Fibroblast of skin of left biceps (primary cell): ENCODE measurements at regions not wholly inside any gene's neighbourhood (a gene's known extent, or its start where the extent isn't known, plus 50 kb on each side); places are given as distances from the start of the nearest gene placed in this dataset.
"Not testable (repeated sequence)": the region's sequence is repeated elsewhere in the genome, so short reads cannot be mapped to it uniquely, and the experiment has no call there.

ENCODE experiments used
- DNase-seq, 2 experiments: peaks; one replicate each; pipeline ENCODE4 v3.0.0-alpha.2; 2013; ENCODE audit warnings: low read depth in 2 of 2

DNA sequence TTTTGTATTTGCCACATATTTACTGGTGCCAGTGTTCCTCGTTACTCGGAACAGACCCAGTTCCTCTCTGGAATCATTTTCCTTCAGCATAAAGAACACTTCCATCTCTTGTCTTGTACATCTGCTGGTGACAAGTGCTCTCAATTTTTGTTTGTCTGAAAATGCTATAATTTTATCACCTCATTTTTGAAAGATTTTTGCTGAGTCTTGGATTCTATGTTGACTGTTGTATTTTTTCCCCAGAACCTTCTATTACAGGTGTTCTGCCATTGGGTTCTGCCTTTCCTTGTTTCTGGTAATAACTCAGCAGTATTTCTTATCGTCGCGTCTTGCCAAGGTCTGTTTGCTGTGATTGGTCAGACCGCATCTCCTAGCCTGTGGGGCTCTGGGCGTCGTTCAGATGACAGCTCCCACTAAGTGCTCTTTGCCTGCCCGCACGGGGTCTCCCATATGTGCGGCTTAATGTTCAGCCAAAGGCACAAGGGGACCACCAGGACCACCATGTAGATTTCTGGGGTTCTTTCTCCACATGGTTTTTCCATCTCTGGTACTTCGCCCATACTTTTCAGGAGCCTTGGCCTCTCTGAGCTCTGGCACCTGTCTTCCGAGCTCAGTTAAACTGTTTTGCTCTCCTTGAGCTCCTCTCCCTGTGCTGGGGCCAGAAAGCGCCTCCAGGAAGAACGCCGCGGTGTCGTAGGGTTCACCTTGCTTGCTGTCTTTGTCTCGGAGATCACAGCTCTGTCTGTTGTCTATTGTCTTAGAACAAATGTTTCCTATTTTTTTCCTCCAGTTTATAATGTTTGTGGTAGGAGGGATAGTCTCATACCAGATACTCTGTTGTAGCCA lies 80.0 kb downstream of the METRNL start:
- DNase-seq: no peak

DNA sequence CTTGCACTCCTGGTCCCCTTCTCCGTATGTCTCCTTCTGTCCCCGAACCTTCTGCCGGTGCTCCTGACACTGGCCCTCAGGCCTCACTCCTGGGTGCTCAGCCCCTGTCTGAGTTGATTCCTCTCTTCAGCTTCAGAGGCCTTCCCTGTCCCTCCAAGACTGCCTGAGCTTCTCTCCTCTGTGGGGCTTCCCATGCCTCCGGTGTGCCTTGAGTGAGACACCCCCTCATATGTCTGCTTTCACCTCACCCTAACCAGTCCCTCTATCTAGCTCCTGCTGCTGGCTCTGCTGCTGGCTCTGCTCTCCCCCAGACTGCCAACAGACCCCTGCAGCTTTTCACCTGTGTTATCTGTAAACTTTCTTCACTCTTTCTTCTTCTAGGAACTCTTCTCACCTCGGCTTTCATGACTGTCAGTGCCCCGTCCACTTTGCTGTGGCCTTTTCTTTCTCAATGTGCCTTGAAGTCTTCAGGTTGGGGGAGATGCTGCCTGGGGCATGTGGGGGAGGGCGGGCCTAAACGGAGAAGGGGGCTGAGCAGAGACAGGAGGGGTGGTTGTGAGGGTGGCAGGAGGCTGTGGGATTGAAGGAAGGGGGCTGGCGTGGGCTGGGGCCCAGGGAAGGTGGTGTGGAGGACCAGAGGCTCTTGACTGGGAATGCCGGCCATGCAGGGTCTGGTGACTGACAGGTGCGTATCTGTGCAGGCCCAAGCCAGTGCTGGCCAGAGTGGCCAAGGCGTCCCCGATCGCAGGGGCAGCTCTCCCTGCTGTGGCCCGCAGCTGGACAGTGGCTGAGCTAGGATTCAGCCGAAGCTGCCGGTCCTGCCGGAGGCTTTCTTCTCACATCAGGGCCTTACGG lies 81.3 kb downstream of the METRNL start:
- DNase-seq: no peak

DNA sequence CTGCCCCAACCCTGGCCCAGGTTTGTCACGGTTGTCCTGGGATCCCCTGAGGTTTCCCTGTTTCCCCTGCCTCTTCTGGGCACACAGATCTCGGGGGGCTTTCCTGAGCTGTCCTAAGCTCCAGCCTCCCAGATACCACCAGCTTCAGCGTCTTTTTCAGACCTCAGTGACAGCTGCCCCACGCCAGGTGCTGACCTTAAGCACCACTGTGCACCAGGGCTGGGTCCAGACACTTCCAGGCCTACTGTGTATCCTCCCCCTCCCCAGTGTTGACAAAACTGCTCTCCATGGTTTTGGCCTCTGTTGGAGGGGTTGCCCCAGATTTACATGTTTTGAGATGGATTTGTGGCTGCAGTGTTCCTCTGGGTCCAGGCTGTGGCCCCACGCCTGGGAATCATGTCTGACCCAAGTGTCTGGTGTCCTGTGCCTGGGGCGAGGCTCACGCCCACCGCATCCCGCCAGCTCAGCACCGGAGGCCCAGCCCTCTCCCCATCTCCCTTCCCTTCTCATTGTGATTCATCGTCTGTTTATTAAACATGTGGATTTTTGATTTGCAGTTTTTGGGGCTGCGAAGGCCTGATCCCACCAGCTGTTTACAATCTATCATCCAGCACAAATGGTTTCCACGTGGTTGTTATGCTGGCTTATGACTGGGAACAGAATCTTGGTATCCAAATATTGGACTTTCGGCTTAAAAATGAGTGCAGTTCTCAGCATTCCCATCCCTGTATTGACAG lies 82.1 kb downstream of the METRNL start:
- peak; percentile 58 to 64 for DNase-seq

DNA sequence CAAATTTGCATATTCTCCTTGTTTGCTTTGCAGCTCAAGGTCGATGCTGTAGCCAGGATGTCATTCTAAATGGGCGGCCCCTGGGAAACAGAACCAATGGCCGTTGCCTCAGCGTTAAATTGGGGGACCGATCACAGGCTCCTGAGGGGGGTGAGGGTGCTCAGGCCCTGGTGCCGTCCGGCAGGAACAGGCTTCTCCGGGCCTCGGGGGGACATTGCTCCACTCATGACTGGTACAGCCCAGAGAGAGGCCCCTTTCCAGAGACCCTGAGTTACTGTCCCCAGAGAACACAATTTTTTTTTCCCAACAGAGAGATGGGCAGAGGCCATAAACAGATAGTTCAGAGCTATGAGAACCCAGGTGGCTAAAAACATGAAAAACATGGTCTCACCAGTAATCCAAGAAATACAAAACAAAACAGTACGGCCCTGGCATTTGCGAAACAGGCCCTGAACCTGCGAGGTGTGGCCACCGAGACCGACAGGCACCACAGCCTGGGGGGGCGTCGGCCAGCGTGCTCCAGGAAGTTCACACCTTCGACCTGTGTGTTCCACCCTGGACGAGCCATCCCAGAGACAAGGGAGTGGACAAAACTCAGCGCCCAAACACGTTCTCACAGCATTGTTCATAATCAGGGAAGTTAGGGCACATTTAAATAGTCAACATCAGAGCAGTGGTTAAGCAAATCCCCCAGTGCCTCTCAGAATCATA lies 82.8 kb downstream of the METRNL start:
- no peak for DNase-seq

DNA sequence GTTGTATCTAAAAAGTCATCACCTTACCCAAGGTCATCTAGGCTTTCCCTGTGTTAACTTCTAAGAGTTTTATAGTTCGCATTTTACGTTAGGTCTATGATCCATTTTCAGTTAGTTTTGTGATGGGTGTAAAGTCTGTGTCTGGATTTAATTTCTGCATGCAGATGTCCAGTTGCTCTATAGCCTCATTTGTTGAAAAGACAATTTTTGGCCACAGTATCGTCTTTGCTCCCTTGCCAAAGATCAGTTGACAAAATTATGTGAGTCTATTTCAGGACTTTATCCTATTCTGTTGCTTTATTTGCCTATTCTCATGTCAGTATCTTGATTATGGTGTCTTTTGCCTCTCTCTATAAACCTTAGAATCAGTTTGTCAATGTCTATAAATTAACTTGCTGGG lies 85.1 kb downstream of the METRNL start:
- no peak for DNase-seq

DNA sequence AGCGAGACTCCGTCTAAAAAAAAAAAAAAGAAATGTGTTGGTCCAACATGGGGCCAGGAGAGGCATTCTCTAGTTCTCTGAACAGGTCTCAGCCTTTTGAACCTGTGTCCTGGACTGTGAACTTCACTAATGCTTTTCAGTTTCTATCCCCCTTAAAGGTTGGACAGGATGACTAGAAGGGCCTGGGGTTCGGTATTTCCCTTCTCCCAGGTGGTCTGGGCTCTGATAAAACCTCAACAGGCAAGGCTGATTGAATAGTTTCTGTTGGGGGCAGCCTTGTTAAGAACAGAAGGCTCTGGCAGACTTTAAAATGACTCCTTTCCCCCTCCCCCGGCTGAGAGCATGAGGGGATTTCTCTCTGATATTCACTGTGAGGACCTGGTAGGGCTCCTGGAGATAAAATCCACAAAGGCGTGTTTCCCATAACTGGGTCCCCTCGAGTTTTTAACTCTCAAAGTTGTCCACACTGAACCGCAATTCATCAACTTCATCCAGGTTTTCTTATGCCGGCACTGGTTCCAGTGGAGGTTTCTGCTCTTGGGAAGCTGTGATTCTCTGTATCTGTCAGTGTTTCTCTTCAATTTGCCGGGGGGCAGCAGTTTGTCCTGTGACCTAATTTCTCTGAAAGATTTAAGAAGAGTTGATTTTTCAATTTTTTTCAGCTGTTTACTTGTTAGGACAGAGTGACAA lies 91.3 kb downstream of the METRNL start:
- no peak for DNase-seq

DNA sequence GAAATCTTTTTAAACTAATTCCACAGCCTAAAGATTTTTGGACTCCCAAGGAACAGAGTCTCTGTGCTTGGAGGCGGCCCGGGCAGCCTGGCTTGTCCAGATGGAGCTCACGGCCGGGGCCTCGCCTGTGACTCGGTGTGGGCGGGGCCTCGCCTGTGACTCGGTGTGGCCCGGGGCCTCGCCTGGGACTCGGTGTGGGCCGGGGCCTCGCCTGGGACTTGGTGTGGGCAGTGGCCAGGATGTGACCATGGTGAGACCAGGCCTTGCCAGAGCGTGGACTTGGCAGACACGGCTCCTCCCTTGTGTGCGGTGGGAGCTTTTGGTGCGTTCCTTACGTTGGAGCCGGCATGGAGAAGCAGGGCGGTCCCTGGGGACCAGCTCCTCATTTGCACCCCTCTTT lies 92.3 kb downstream of the METRNL start:
- DNase-seq: no peak

DNA sequence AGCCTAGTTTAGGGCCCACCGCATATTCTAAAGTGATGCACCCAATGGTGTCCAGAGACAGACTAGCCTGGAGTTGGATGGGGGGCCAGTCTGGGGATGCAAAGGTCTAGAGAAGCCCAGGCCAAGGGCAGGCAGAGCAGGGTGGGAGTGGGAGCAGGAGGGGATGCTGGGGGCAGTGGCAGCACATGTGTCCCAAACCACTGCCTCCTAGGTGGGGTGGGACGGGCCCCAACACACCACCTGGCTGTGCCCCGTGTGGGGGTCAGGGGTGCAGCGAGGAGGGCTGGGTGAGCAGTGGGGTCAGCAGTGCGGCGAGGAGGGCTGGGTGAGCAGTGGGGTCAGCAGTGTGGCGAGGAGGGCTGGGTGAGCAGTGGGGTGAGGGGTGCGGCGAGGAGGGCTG lies 92.7 kb downstream of the METRNL start:
- DNase-seq: not testable (repeated sequence)

DNA sequence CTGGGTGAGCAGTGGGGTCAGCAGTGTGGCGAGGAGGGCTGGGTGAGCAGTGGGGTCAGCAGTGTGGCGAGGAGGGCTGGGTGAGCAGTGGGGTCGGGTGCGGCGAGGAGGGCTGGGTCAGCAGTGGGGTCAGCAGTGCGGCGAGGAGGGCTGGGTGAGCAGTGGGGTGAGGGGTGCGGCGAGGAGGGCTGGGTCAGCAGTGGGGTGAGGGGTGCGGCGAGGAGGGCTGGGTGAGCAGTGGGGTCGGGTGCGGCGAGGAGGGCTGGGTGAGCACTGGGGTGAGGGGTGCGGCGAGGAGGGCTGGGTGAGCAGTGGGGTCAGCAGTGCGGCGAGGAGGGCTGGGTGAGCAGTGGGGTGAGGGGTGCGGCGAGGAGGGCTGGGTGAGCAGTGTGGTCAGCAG lies 93.2 kb downstream of the METRNL start:
- not testable (repeated sequence) for DNase-seq

DNA sequence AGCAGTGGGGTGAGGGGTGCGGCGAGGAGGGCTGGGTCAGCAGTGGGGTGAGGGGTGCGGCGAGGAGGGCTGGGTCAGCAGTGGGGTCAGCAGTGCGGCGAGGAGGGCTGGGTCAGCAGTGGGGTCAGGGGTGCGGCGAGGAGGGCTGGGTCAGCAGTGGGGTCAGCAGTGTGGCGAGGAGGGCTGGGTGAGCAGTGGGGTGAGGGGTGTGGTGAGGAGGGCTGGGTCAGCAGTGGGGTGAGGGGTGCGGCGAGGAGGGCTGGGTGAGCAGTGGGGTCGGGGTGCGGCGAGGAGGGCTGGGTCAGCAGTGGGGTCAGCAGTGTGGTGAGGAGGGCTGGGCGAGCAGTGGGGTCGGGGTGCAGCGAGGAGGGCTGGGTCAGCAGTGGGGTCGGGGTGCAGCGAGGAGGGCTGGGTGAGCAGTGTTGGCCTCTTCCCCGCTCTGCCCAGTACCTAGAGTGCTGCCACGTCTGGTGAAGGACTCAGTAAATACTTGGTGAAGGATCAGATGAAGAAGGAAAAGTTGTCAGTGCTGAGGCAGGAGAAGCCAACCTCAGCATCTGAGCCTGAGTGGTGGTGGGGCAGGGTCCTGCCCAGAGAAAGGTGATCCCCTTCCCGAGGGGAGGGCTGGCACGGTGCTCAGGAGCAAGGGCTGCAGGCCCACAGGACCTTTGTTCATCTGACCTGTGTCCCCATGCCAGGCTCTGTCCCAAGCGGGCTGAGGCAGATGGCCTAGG lies 93.9 kb downstream of the METRNL start:
- DNase-seq: not testable (repeated sequence)

DNA sequence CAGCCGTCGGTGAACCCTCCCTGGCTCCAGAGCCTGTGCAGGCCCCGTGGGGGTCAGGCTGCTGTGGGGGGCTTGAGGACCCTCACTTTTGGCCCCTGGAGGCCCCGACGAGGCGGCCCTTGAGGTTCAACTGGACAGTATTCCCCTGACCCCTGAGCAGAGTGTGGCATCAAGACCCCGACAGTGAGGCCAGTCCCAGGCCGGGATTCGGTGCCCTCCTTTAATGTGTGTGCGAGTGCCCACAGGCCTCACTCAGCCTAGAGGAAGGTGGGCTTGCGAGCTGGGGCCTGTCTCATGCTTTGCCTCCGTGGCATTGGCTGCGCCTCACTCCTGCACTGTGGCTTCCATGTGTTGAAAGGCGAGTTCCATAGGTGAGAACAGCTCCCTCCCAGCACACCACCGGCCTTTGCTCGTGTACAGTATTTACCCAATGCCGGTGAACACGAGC lies 94.5 kb downstream of the METRNL start:
- DNase-seq: no peak

DNA sequence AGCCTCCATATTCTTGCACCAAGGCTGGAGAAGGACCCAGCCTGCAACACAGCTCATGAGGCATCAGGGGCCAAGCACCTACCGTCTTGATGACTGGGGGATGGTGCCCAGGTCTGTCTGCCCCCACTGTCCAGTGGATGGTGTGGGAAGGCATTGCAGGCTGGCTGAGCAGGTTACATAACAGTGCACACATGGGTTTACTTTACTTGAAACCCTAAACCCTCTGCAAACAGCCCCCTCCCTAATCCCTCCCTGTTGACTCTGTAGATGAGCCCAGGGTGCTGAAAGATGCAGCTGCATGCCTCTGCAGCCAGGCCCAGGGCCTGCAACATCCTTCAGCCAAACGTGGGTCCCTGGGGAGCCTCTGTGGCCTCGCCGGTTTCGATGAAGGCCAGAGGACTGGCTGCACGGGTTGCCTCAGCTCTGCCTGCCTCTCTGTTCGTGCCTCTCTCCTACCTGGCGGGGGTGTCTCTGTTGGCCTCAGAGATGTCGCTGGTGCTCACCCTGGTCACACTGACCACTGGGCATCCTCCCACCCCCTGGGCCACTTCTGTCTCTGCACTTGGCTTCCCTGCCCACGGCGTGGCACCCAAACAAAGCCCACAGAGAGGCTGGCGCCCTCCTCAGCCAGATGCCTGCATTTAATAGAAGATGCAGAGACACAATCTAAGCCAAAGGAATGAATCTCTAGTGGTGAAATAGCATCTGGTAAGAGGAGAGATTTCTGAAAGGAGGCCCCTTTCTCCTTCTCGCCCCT lies 95.1 kb downstream of the METRNL start:
- DNase-seq: no peak

DNA sequence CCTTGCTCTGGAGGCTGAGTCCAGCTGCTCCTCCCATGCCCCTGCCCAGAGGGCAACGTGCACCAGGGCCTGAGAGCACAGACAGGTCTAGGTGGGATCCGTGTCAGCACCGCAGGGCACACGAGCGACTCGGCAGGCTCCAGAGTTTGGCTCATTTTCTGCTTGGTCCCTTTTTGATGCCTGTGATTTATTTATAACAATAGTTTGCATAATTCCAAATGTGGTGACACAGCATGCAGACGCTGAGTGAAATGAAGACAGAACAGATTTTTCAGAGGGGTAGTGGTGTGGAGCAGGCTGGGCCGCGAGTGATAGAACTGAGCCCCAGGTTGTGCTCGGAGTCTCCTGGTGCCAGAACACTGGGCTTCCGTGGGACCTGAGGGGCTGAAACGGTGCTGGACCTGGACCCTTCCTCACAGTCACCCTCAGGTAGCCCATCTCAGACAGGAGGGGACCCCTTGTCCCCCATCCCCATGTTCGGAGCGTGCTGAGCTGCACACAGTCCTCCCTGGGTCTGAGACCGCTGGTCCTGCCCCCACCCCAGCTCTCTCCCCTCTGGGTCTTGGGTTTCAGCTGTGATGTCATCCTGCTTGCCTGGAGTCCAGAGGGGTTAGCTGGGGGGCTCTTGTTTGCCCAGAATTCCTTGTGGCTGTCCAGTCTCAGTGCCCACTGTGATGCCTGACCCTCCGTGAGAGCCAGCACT lies 95.9 kb downstream of the METRNL start:
- no peak for DNase-seq

DNA sequence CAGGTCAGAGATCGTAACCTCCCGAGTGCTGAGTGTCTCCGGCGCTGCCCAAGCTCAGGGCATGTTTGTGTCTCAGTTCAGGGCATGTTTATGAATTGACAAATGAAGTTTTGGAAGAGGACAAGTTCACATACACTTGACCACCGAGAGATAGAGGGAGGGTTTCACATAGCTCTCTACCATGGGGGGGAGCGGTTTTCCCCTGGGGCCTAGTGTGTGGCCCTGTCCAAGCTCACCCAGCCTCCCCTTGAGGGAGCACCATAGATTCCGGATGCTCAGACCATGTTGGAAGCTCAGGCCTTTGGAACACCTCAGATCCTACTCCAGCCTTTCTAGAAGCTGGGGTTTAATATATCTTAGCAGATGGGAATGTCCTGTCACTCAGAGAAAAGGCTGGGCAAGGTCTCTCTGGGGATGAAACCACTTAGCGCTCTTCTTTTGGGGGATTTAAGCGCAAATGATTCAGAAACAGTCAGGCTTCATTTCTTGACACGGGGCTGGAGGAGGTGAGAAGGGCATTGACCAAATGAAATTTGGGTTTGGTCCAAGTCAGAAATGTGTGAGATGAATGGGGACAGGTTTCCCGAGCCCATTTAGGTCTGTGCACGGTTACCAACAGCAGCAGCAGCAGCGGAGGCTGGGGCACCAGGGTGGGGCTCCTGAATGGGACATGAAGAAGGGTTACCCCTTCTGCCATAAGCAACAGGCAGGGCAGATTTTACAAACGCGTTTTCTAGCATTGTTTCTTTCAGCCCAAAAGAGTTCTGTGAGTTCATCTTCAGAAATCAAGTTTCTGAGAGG lies 96.6 kb downstream of the METRNL start:
- no peak for DNase-seq

DNA sequence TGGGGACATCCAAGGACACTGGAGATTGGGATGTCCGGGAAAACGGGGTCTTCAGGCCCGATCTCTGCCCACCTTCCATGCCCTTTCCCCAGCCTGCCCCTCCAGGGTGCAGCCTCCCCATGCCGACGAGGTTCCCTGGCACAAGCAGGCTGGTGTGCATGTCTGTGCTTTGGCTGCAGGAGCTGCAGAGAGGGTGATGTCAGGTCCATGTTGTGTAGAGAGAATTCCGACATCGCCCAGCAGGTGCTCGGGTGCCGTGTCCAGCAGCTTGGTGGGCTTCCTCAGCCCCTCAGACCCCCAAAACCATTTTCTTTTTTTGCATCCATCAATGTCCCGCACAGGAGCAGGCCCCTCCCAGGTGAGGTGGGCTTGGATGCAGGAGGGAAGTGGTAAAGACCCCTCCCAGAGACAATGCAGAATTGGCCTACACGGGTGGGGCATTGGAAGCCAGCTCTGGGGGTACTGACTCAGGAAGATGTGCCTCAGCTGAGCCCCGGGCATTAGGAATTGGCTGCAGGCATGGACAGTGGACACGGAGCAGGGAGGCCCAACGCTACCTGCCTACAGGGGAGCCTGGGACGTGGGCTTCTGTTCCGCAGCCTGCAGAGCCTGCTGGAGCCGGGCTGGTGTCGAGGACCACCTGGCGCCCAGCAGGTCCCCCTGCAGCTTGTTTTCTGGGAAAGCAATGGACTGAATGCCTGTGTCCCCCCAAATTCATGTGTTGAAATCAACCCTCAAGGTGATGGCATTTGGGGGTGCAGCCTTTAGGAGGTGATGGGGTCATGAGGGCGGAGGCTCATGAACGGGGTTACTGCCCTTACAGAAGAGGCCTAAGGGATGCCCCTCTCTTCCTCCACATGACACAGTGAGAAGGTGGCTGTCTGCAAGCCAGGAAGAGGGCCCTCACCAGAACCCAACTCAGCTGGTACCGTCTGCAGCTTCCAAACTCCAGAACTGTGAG lies 97.5 kb downstream of the METRNL start:
- no peak for DNase-seq

DNA sequence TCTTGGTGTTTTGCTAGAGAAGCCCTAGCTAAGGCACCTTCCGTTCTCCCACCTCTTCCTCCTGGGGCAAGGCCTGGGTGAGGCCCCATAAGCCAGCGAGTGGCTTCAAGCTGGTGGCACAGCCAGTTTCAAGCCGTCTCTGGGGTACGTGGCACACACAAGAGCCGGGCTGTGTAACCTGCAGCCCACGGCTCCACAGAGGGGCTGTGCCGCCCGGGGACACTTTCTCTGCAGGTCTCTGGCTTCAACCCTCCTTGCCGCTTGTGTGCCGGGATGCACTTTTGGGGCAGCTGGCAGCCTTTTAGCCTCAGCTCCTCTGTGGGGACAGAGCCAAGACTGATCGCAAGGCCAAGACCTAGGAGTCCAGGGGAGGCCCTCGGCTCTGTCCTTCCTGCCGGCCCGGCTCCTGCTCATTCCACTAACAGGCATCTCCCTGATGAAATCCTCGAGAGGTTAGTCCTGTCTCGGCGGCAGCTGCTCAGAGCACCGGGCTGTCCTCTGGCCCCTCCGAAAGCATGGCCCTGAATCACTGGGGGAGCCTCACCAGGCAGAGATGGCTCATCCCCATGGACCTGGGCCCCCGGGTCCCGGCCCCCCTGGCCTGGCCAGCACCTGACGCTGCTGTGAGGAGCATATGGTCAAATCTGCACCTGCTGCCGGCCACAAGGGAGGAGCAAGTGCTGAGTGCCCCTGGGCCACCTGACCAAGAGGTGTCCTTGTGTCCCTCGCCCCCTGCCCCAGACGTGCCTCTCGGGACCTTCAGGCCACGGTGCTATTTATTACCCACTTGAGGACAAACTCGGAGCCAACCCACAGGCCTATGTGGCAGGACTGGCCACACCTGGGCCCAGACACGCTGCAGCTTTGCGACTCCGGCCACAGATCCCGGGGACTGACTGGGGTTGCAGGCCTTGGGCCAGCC lies 98.5 kb downstream of the METRNL start:
- no peak for DNase-seq
